GM18498 (cell line): ENCODE measurements at regions not wholly inside any gene's neighbourhood (a gene's known extent, or its start where the extent isn't known, plus 50 kb on each side); places are given as distances from the start of the nearest gene placed in this dataset.
"Not testable (repeated sequence)": the region's sequence is repeated elsewhere in the genome, so short reads cannot be mapped to it uniquely, and the experiment has no call there.

Experiments
- ATAC-seq: cut with Tn5 transposase; IDR thresholded peaks from one replicate; pipeline ENCODE4 v1.9.1; 2021; ENCODE audit warnings: mild to moderate bottlenecking, moderate library complexity; ENCODE audit not compliant: unreplicated experiment

DNA sequence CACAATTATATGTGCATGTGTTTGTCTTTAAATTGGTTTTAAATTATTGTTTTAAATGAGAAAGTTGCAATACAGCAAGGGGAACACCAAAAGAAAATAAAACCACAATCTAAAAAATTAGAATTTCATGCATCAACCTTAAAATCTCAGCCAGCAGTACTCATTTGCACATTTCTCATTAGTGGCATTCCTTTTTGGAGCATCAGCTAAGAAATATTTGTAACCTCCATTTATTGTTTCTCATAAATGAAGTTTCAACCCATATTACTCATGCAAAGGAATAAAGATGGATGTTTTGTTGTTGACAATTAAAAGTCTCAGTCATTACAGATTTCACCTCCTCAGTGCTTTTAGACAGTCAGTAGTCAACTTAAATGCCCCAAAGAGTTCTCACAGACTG is 160.1 kb downstream of the TBX15 start:
- ATAC-seq = no peak

DNA sequence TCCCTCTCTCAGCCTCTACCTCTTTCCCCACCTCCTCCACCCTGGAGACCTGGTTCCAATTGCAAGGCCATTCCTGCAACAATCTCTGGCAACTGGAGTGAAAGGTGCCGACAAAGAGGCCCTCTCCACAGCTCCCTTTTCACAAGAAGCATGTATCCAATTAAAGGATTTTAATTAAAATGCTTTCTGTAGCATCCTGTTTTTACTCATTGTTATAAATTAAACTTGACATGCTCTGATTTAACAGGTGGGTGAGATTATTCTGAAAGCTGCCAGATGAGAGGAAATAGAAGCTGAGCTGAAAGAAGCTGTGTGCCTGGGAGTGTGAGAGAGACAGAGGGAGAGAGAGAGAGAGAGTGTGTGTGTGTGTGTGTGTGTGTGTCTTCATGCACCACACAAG is 160.5 kb downstream of the TBX15 start:
- no peak for ATAC-seq

DNA sequence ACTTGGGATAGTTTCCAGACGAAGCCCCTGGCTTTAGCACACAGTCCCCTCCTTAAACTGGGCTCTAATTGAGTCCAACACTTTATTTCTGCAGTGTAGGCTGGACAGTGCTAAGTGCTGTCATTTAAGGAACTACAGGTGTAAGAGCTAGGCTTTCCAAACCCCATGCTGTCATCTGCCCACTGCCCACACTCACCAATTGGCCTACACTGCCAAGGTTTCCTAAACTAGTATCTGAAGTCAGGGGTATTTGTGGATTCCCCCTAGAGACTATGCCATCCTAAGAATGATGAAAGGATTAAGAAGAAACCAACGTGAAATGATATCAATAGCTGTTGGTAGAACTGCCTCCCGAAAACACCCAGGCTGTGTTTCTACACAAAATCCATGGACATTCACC is 160.9 kb downstream of the TBX15 start:
- no peak for ATAC-seq

DNA sequence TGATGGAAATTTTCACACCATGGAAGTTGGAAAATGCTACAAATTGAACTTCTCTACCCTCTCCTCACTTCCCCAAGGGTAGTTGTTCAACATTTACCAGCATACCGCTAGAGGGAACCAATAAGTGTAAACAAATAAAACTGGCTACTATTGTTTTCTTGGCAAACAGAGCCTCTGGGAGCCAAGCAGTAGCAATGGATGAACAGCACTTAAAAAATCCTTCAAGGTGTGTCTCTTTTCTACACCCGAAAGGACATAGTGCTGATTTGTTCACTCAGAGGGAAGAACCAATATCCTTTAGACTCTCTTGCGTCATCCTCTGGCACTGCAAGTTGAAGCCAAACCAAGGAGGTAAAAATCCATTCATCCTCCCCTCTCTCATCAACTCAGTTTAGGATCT is 161.5 kb downstream of the TBX15 start:
- no peak for ATAC-seq

DNA sequence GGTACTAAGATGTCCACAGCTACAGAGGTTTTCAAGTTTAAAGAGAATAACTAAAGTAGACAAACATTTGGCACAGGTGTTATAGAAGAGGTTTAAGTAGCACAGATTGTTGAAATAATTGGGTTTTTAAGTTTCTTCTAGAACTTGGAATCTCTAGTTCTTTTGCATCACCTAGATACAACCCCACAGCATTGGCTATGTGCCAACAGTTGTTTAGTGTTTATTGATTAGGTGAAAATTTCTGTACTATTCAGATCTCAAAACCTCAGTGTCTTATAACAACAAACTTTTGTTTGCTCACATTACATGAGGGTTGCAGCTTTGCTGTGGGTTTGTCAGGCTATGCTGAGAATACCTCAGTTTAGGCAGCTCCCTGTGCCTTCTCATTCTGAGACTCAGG is 162.5 kb downstream of the TBX15 start:
- no peak for ATAC-seq

DNA sequence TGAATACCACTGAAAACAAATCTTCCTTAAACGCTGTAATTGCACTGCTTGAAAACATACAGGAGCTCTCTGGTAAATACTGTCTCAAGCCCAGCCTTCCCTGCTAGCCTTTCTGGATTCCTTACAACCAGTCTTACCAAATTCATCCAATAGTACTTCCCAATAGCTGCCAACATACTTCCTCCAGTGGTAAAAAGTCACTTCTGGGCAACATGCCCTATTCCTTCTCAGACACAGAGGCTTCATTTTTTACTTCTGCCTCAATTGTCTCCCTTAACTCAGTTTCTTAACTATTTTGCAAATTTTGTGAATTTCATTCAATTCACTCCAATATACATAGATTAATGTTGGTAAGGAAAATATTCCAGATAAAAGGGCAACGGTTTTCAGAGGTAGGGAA is 166.3 kb downstream of the TBX15 start:
- ATAC-seq = no peak

DNA sequence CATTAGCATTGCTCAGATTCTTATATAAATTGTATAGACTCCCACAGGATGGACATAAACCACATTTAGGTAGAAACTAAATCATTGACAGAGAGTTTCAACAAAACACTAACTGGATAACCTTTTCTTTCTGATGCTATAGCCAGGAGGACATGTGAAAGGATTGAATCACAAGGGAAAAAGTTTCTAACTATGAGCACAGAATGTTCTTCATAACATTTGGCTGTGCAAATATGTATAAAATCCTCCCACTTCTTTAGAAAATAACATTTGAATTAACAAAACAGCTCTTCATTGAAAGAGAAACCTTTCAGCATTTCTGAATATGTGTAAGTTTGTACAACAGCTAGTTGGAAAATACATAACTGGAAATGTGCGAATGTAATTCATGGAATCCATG is 167.3 kb downstream of the TBX15 start:
- no peak for ATAC-seq

DNA sequence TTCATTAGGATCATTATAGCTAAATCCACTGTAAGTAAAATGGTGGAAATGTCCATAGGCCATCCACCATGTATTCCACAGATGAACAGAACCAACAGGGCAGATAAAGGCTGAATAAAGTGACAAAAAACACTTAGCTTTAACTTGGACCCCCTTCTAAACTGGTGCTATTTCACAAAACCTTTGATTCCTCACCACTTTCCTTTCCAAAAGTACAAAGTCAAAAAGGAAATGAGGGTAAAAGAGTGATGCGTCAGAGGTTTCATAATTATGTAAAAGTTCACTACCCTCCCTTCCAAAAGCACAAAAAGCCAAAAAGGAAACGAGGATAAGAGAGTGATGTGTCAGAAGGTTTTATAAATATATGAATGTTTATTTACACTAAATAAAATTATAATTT is 172.2 kb downstream of the TBX15 start:
- no peak for ATAC-seq

DNA sequence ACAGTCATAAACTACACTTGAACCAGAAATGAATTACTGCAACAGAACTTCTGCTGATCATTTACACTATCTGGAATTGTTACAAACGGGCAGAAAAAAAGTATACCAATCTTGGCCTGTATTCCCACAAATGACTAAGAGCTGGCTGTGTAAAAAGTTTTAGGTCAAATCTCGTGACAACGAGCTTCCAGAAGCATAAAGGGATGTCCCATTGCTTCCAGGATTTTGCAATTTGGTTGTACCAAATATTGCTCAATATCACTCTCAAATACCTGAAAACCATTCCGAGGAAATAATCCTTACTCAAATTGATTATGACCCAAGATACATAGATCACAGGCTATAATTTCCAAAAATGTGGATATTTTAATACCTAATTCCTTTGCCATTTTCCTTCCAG is 175.6 kb downstream of the TBX15 start:
- no peak for ATAC-seq

DNA sequence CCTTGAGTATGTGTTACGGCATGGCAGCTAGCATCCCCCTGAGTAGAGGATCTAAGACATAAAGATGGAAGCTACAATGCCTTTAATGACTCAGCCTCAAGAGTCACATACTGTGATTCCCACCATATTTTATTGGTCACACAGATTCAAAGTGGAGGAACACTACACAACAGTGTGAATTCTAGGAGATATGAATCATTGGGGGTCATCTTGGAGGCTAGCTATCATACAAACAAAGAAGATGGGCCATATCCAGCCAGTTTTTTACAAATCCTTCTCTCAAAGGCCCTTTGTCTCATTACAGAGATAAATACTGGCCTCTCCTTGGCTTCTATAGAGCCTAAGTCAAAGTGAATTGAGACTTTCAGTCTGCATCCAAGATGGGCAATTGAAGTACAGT is 177.0 kb downstream of the TBX15 start:
- no peak for ATAC-seq

DNA sequence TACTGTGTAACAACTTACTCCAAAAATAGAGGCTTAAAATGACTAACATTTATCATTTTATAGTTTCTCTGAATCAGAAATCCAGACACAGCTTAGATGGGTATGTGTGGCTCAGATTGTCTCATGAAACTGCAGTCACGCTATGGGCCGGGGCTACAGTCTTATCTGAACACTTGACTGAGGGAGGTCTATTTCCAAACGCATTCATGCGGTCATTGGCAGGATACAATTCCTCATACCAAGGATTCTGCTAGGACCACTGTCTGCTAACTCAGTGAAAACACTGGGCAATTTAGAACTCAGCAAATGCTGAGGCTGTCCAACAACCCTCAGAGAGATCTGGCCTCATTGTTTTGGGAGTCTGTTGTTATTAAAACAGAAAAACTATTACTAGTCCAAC is 178.6 kb downstream of the TBX15 start:
- ATAC-seq = no peak

DNA sequence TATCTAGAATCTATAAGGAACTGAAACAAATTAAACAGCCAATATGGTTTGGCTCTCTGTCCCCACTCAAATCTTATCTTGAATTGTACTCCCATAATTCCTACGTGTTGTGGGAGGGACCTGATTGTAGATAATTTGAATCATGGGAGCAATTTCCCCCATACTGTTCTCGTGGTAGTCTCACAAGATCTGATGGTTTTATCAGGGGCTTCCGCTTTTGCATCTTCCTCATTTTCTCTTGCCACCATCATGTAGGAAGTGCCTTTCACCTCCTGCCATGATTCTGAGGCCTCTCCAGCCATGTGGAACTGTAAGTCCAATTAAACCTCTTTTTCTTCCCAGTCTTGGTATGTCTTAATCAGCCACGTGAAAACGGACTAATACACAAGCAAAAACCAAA is 185.0 kb downstream of the TBX15 start:
- not testable (repeated sequence) for ATAC-seq

DNA sequence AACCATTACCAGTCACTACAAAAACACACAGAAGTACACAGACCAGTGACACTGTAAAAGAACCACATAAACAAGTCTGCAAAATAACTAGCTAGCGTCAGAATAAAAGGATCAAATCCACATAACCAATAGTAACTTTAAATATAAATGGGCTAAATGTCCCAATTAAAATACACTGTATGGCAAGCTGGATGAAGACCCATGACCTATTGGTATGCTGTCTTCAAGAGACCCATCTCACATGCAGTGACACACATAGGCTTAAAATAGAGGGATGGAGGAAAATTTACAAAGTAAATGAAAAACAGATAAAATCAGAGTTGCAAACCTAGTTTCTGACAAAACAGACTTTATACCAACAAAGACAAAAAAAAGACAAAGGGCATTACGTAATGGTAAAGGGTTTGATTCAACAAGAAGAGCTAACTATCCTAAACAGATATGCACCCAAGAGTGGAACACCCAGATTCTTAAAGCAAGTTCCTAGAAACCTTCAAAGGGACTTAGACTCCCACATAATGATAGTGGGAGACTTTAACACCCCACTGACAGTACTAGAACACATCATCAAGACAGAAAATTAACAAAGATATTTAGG is 196.9 kb downstream of the TBX15 start:
- ATAC-seq = no peak

DNA sequence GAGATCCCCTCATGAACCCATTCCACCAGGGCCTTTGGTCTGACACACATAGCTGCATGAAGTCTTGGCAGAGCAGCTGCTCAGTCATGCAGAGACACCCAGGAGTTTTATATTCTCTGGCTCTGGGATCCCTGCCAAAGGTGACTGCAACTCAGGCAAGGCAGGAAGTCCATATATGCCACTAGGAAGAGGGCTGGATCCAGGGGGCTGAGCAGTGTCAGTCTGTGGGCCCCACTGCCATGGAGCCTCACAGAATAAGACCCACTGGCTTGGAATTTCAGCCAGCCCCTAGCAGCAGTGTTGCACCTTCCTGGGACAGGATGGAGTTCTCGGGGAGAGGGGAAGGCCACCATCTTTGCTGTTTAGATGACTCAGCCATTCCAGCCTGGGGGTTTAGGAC is 199.7 kb downstream of the TBX15 start:
- no peak for ATAC-seq

DNA sequence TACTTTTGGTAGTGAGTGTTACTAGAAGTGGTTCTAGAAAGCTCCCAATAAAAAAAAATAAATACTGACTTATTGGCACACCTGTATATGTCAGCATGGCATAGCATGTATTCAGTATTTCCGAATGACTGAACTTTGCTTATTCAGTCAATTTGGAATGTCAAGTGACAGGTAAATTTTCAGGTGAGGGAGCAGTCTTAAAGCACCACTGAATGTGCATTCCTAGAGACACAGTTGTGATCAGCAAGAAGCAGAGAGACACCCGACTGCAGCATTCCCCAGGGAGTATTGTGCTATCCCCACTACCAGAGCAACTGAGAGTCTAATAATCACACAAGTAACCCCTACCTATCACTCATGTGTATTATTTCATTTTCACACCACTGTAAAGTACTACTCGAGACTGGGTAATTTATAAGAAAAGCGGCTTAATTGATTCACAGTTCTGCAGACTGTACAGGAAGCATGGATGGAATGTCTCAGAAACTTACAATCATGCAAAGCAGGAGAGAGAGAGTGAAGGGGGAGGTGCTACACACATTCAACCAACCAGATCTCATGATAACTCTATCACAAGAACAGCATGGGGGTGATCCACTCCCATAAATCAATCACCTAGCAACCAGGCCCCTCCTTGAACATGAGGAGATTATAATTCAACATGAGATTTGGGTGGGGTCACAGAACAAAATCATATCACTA is 201.5 kb downstream of the TBX15 start:
- ATAC-seq = no peak

DNA sequence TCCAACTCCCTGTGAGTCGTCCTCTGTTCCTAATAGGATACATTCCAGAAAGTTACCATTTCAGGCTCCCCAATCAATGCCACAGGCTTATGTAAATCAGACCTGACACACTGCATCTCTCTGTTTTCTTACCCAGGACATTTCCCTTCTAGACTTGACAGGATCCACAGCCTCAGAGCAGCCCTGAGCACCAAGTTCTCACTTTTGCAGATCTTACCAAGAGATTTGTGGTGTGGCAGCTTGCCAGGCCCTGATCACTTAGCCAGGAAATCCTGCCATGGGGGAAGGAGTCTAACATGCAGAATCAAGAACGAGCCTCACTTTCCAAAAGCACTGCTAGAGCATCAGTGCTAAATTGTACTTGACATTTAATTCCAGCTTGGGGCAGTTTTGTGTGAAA is 202.9 kb downstream of the TBX15 start:
- ATAC-seq = no peak

DNA sequence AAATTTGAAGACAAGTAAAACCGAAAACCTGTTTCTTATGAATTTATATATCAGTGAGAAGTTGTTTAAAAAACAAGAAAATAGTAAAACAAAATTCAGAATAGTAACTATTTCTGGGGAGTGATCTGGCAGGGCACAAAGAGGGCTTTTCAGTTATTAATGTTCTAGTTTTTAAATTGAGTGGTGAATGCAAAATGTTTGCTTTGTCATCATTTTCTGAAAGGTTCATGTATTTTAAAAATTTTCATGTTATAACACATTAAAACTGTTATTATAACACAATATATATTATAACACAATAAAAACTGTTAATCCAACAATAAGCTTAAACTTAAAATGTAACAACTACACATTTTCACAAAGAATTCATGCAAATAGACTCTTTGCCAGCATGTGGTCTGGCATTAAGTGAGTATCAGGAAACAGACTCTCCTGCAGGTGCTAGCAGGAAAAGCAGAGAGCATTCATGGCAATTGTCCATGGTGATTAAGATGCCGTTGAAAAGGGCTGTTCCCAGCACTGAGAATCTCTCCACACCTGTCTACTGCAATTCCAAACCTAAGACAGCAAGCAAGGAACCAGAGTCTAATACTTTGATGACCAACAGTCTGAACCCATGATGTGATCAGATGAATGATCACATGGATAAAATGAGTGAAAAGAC is 204.9 kb downstream of the TBX15 start:
- no peak for ATAC-seq

DNA sequence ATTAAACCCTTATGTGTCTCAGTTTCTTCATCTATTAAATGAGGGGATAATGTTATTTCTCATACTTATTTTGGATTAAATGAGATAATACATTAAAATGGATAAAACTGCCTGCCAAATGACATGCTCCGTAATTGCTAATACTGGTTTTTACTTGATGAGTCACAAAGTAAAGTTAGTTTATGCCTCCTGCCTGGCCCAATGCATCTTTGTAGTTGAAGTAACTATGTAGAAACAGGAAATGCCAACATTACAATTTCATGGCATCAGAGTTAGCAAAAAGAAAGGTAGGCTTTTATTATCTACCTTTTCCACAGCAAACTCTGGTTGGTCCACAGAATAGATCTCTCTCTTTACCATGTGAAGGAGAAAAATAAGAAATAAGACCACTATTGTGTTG is 214.5 kb downstream of the TBX15 start:
- ATAC-seq = no peak

DNA sequence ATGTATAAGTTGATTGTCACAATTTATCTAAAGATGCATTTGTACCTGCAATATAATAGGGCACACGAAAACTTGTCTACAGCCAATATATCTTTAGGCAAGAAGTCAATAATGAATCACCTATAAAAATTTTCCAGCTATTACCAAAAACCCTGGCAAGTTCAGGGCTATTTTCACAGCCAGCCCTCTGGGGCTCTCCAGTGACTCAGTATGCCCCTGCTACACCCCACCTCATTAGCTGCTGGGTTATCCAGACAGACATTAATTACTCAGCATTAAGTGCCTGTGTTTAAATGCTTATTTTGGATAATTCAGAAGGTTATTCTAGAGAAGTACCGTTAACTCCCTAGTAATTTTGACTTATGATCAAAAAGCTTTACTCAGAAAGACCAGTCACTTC is 220.2 kb downstream of the TBX15 start:
- ATAC-seq = no peak

DNA sequence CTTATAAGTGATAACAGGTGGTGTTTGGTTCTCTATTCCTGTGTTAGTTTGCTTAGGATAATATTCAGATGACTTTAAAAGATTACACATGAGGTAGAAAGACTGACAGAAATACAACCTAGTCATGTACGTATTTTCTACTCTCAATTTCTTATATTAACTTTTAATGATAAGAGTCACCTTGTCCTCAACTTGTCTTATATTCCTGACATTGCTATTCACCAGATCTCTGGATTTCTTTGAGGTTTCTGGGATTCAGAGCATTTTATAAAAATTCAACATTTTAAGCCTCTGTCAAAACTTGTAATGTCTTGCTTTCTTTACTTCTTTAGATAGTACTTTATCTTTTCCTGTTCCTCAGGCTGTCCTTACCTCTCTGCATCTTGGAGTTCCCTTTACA is 234.2 kb downstream of the TBX15 start:
- no peak for ATAC-seq

DNA sequence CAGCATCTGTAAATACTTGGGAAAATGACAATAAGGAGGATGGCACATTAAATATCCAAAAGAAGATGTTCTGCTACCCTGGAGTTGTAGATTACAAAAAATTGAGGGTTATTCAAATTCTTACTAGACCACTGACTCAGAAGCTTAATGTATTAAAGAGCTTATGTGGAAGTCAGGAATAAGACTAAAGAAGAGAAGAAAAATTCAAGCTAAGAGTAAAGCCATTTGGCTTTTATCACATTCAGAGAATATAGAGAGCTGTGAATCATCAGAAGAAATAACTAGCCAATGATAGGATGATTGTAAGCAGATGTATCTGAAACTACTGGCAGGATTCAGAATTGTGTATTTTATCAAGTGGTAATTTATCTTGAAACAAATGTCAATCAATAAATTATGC is 237.0 kb downstream of the TBX15 start:
- no peak for ATAC-seq

DNA sequence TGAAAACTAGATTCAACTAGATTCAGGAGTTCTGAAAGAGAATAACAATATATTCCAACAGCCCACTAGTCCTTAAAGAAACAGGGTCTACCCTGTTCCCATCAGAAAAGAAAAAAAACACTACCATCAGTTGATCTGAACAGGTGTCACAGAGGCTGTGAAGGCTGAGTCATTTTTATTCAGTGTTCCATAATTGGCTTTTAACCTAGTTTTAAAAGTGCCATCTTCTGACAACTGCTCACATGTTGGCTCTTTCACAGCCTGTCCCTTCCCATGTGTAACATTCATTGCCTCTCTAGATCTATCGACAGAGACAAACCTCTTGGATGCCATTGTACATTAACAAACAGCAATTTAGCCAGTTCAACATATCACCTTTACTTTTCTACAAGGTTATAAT is 243.7 kb downstream of the TBX15 start:
- ATAC-seq = no peak

DNA sequence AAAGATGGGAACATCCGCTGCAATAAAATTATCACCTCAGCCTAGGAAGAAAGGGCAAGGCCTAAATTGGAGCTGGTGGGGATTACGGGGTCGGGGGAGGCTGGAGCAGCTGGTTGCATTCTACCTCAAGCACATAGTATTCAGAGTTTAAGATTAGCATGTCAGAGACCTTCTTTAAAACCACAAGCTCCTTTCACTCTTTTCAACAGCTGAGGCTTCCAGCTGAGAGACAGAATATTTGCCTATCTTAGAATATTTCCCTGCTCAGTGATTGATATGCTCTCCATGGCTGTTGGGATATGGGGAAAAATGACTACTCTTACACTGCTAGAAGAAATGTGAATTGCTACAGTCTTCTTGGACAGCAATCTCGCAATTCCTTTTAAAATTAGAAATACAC is 248.6 kb downstream of the TBX15 start:
- no peak for ATAC-seq
